Caco-2 (cell line): ENCODE measurements at regions not wholly inside any gene's neighbourhood (a gene's known extent, or its start where the extent isn't known, plus 50 kb on each side); places are given as distances from the start of the nearest gene placed in this dataset.
"Not testable (repeated sequence)": the region's sequence is repeated elsewhere in the genome, so short reads cannot be mapped to it uniquely, and the experiment has no call there.

ENCODE experiments used
- BruUV-seq: library from RNA; stranded (reverse); fragments of 400-500 nt; replicated peaks from 2 replicates; lab custom pipeline; 2021; lab: Mats Ljungman, UMichigan
- CTCF ChIA-PET: fragments of 300-600 bp; sonication (Branson Sonifier 250); formaldehyde crosslinking; loops from one replicate; lab custom pipeline; 2022; ENCODE audit warnings: antibody characterized with exemption; lab: Charles Lee
- POLR2A ChIA-PET: fragments of 300-600 bp; sonication (Branson Sonifier 250); formaldehyde crosslinking; loops from one replicate; lab custom pipeline; 2022; ENCODE audit warnings: antibody characterized with exemption; lab: Charles Lee
- DNase-seq, 2 experiments: peaks; one replicate each; pipeline versions ENCODE4 v3.0.0 to v3.0.0-alpha.2; 2020 to 2022
- H3K27me3 ChIP-seq: replicated peaks from 2 replicates; pipeline ENCODE4 v1.6.0; 2011; ENCODE audit warnings: low read length; ENCODE audit not compliant: control insufficient read depth, insufficient read depth
- H3K36me3 ChIP-seq: 2 replicates; pipeline ENCODE4 v1.5.1; 2011; ENCODE audit warnings: low read length; ENCODE audit not compliant: control insufficient read depth, insufficient read depth
- H3K4me1 ChIP-seq: fragments of 250-450 bp; sonication (Bioruptor Pico); 2 replicates; pipeline ENCODE4 v1.5.1; 2020; ENCODE audit warnings: mild to moderate bottlenecking
- H3K4me3 ChIP-seq: 2 replicates; pipeline ENCODE4 v1.5.1; 2011; ENCODE audit warnings: low read depth, mild to moderate bottlenecking, control low read depth, low read length
- H3K9me3 ChIP-seq: fragments of 250-450 bp; sonication (Bioruptor Pico); 2 replicates; pipeline ENCODE4 v1.5.1; 2020; ENCODE audit warnings: mild to moderate bottlenecking, moderate library complexity
- H3K27ac Mint-ChIP-seq: one replicate; pipeline ENCODE4 v1.8.0; 2022; ENCODE audit warnings: mixed read lengths; ENCODE audit not compliant: unreplicated experiment
- H3K27me3 Mint-ChIP-seq: one replicate; pipeline ENCODE4 v1.8.0; 2022; ENCODE audit warnings: mixed read lengths; ENCODE audit not compliant: insufficient read depth, unreplicated experiment
- H3K36me3 Mint-ChIP-seq: one replicate; pipeline ENCODE4 v1.8.0; 2022; ENCODE audit warnings: mild to moderate bottlenecking, mixed read lengths; ENCODE audit not compliant: insufficient read depth, unreplicated experiment
- H3K4me1 Mint-ChIP-seq: one replicate; pipeline ENCODE4 v1.8.0; 2022; ENCODE audit warnings: low read depth, mixed read lengths; ENCODE audit not compliant: unreplicated experiment
- H3K4me3 Mint-ChIP-seq: one replicate; pipeline ENCODE4 v1.8.0; 2022; ENCODE audit warnings: mild to moderate bottlenecking, moderate library complexity, mixed read lengths; ENCODE audit not compliant: unreplicated experiment
- H3K9me3 Mint-ChIP-seq: one replicate; pipeline ENCODE4 v1.8.0; 2022; ENCODE audit warnings: mixed read lengths; ENCODE audit not compliant: unreplicated experiment
- CTCF ChIP-seq, 2 experiments: fragments of 200-600 bp in 1 of 2; IDR thresholded peaks; 1 replicate in 1 of 2; 2 replicates in 1 of 2; pipeline versions ENCODE4 v1.5.1 to v1.8.0; 2011 to 2022; ENCODE audit warnings: antibody characterized with exemption in 1 of 2, control low read depth in 1 of 2, inconsistent platforms in 1 of 2, low read depth in 1 of 2, low read length in 1 of 2, mild to moderate bottlenecking in 1 of 2, moderate library complexity in 1 of 2; ENCODE audit not compliant: insufficient read depth in 1 of 2, severe bottlenecking in 1 of 2, unreplicated experiment in 1 of 2
- intact Hi-C: fragments of 100-400 bp; cut with micrococcal nuclease; formaldehyde crosslinking; loops from one replicate; pipeline ENCODE4 v1.10.0; 2022; ENCODE audit not compliant: unreplicated experiment

- peaks cover 3% of the 10 kb centered on the region for H3K27me3 Mint-ChIP-seq
- peaks cover 7% of the 10 kb centered on the region for H3K9me3 Mint-ChIP-seq
- H3K4me1 ChIP-seq = no peaks in the 10 kb centered on the region
- DNase-seq = no peak
- H3K36me3 ChIP-seq = no peaks in the 10 kb centered on the region
- no peak overlapping the region for H3K4me3 Mint-ChIP-seq
- H3K27me3 ChIP-seq = no peaks in the 10 kb centered on the region
- no peak overlapping the region for H3K4me3 ChIP-seq
- BruUV-seq = no TSS peak
- CTCF ChIA-PET = no interaction called here
- intact Hi-C loops = no loop called here
- no peaks in the 10 kb centered on the region; the same call in 1 of the 2 replicates for H3K9me3 ChIP-seq
- TF ChIP-seq CTCF (IDR thresholded peaks at IDR 0.05; ENCODE audit: insufficient read depth in 1 of 2, low read depth in 1 of 2, low read length in 1 of 2, severe bottlenecking in 1 of 2, unreplicated experiment in 1 of 2) = no peak
- no peak overlapping the region for H3K27ac Mint-ChIP-seq
- POLR2A ChIA-PET = no interaction called here
- H3K4me1 Mint-ChIP-seq = peaks cover 7% of the 10 kb centered on the region
- H3K36me3 Mint-ChIP-seq = no peaks in the 10 kb centered on the region
Measured at GRCh38 chr20:12113468-12114371, 196.0 kb downstream of the BTBD3 start.

GRCh38 chr20:12129114-12129513, 211.4 kb downstream of the BTBD3 start:
- POLR2A ChIA-PET, H3K9me3 ChIP-seq, CTCF ChIA-PET, H3K27me3 Mint-ChIP-seq, H3K27me3 ChIP-seq, H3K9me3 Mint-ChIP-seq, intact Hi-C loops, BruUV-seq, H3K4me1 Mint-ChIP-seq, H3K36me3 ChIP-seq, H3K27ac Mint-ChIP-seq, H3K36me3 Mint-ChIP-seq, H3K4me1 ChIP-seq: not testable (repeated sequence)
- peak in 1 of 2 experiments; percentile 22 for DNase-seq
- H3K4me3 Mint-ChIP-seq = peak overlapping the region; percentile 70
- peak overlapping the region; percentile 4; the same call in 1 of the 2 replicates for H3K4me3 ChIP-seq

DNA sequence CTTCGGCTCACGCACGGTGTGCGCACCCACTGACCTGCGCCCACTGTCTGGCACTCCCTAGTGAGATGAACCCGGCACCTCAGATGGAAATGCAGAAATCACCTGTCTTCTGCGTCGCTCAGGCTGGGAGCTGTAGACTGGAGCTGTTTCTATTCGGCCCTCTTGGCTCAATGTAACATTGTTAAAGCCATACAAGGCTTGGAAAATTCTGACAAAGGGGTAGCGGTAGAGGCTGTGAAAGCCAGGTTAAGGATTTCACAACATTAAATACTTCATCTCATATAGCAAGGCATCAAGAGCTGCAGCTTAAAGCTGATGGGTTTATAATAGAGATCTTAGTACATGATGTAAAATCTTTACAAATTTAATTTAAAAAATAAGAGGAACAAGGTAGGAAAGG, 211.8 kb downstream of the BTBD3 start:
- POLR2A ChIA-PET, H3K4me1 ChIP-seq, H3K4me1 Mint-ChIP-seq, CTCF ChIA-PET, H3K36me3 ChIP-seq, H3K27me3 ChIP-seq, H3K27me3 Mint-ChIP-seq, H3K9me3 Mint-ChIP-seq, DNase-seq, intact Hi-C loops, H3K4me3 ChIP-seq, BruUV-seq, H3K9me3 ChIP-seq, H3K36me3 Mint-ChIP-seq, H3K27ac Mint-ChIP-seq: not testable (repeated sequence)
- peak overlapping the region; percentile 70 for H3K4me3 Mint-ChIP-seq

DNA sequence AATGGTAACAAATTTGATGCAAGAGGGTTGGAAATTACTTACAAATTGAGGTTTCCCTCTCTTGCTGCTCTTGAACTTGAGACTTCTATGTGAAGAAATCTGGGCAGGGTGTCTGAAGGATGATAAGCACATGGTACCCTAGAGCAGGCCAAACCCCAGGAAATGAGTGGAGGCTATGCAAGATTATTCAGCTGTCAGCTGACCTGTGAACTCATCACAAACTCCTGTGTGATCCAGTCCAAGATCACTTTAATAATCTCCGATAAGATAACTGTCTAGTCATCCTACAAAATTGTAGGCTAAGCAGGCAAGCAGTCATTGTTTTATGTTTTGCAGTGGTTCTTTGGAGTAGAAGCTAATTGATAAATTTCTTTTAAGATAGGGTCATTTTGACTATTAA, 213.1 kb downstream of the BTBD3 start:
- ChIA-PET CTCF (no interaction called here), POLR2A (no interaction called here)
- Histone ChIP-seq H3K4me1 (no peaks in the 10 kb centered on the region), H3K9me3 (no peaks in the 10 kb centered on the region), H3K27me3 (no peaks in the 10 kb centered on the region), H3K4me3 (no peak overlapping the region), H3K36me3 (no peaks in the 10 kb centered on the region)
- Mint-ChIP-seq H3K27ac (no peak overlapping the region), H3K36me3 (no peaks in the 10 kb centered on the region), H3K27me3 (peaks cover 2% of the 10 kb centered on the region), H3K4me3 (no peak overlapping the region), H3K9me3 (no peaks in the 10 kb centered on the region), H3K4me1 (no peaks in the 10 kb centered on the region)
- no TSS peak for BruUV-seq
- no peak for DNase-seq
- TF ChIP-seq CTCF (IDR thresholded peaks at IDR 0.05; ENCODE audit: insufficient read depth in 1 of 2, low read depth in 1 of 2, low read length in 1 of 2, severe bottlenecking in 1 of 2, unreplicated experiment in 1 of 2) = no peak
- intact Hi-C loops = no loop called here
